ENCODE measurements at regions not wholly inside any gene's neighbourhood (a gene's known extent, or its start where the extent isn't known, plus 50 kb on each side); places are given as distances from the start of the nearest gene placed in this dataset.

GRCh38 chr11:13869398-13869886 lies 93.1 kb upstream of the SPON1 start:
- no peak for DNase-seq (ENCODE audit: low read depth)

- DNase-seq (ENCODE audit: low read depth), result no peak
These were observed 87.9 kb upstream of the SPON1 start for GRCh38 chr11:13874597-13874996.

- no peak for DNase-seq (ENCODE audit: low read depth)
These were observed 86.9 kb upstream of the SPON1 start for GRCh38 chr11:13875643-13876042.

- DNase-seq (ENCODE audit: low read depth), result no peak
These were observed 86.1 kb upstream of the SPON1 start for GRCh38 chr11:13876423-13876822.

GRCh38 chr11:13878077-13878476 lies 84.4 kb upstream of the SPON1 start:
- no peak for DNase-seq (ENCODE audit: low read depth)

GRCh38 chr11:13880634-13881033 lies 81.9 kb upstream of the SPON1 start:
- no peak for DNase-seq (ENCODE audit: low read depth)

- DNase-seq (ENCODE audit: low read depth), result no peak
These were observed 81.2 kb upstream of the SPON1 start for GRCh38 chr11:13881226-13881905.

- no peak for DNase-seq (ENCODE audit: low read depth)
These were observed 79.5 kb upstream of the SPON1 start for GRCh38 chr11:13883042-13883441.

GRCh38 chr11:13883589-13883988 lies 78.9 kb upstream of the SPON1 start:
- DNase-seq (ENCODE audit: low read depth), result no peak

GRCh38 chr11:13884158-13884799 lies 78.2 kb upstream of the SPON1 start:
- no peak for DNase-seq (ENCODE audit: low read depth)

GRCh38 chr11:13885083-13885482 lies 77.4 kb upstream of the SPON1 start:
- no peak for DNase-seq (ENCODE audit: low read depth)

GRCh38 chr11:13889552-13890249 lies 72.8 kb upstream of the SPON1 start:
- no peak for DNase-seq (ENCODE audit: low read depth)

GRCh38 chr11:13891911-13892310 lies 70.6 kb upstream of the SPON1 start:
- no peak for DNase-seq (ENCODE audit: low read depth)

GRCh38 chr11:13896175-13896980 lies 66.1 kb upstream of the SPON1 start:
- no peak for DNase-seq (ENCODE audit: low read depth)

- DNase-seq (ENCODE audit: low read depth), result no peak
These were observed 65.6 kb upstream of the SPON1 start for GRCh38 chr11:13896981-13897353.

- DNase-seq (ENCODE audit: low read depth), result no peak
These were observed 64.8 kb upstream of the SPON1 start for GRCh38 chr11:13897646-13898276.

GRCh38 chr11:13899603-13900002 lies 62.9 kb upstream of the SPON1 start:
- DNase-seq (ENCODE audit: low read depth), result no peak

GRCh38 chr11:13902523-13902922 lies 60.0 kb upstream of the SPON1 start:
- no peak for DNase-seq (ENCODE audit: low read depth)

GRCh38 chr11:13905137-13905781 lies 57.3 kb upstream of the SPON1 start:
- no peak for DNase-seq (ENCODE audit: low read depth)

GRCh38 chr11:13907678-13908077 lies 54.8 kb upstream of the SPON1 start:
- no peak for DNase-seq (ENCODE audit: low read depth)

GRCh38 chr11:13908535-13908934 lies 54.0 kb upstream of the SPON1 start:
- no peak for DNase-seq (ENCODE audit: low read depth)
